ENCODE measurements at regions not wholly inside any gene's neighbourhood (a gene's known extent, or its start where the extent isn't known, plus 50 kb on each side); places are given as distances from the start of the nearest gene placed in this dataset.

DNA sequence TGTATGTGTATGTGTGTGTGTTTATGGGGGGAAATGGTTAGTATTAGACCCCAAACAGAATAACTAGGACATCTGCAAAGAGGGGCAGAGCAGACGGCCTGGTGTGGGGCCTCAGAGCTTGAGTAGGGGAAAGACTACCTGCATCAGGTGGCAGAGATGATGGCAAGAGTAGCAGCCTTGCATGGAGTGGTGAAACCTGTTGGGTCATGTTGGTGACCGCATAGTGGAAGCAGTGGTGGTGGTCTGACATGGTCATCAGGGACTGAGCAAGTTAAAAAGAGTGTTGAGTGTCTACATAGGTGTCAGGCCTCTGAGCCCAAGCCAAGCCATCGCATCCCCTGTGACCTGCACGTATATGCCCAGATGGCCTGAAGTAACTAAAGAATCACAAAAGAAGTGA is 153.2 kb downstream of the FGF10 start:
- peak overlapping the region in 1 of 2 experiments; percentile 48 for H3K14ac ChIP-seq (ENCODE audit: low read length in 2 of 2)
- no peak overlapping the region for H4K8ac ChIP-seq (ENCODE audit: low read length)
- no peak overlapping the region for H2BK120ac ChIP-seq (ENCODE audit: low read depth, low read length)
- no peak overlapping the region for H3K18ac ChIP-seq (ENCODE audit: low read depth in 1 of 2, low read length in 2 of 2)
- H3K23ac ChIP-seq (ENCODE audit: low read length in 2 of 2): no peak overlapping the region
- H2BK5ac ChIP-seq (ENCODE audit: low read depth, low read length, poor library complexity, severe bottlenecking): no peak overlapping the region
- H3K36me3 ChIP-seq (ENCODE audit: control insufficient read depth in 1 of 2, insufficient read depth in 2 of 2, low read depth in 1 of 2, low read length in 2 of 2): no peaks in the 10 kb centered on the region
- DNase-seq: no peak
- H2BK15ac ChIP-seq (ENCODE audit: low read depth, poor library complexity, severe bottlenecking): no peak overlapping the region
- no peak overlapping the region for H3K4me3 ChIP-seq (ENCODE audit: insufficient read depth in 1 of 2, low read depth in 1 of 2, low read length in 2 of 2)
- no peak overlapping the region for H3K9ac ChIP-seq (ENCODE audit: low read length)
- 70% methylated on average over 4 of the region's 4 CpGs for WGBS
- H2BK12ac ChIP-seq (ENCODE audit: low read length in 2 of 2): no peak overlapping the region
- H3K27me3 ChIP-seq (ENCODE audit: control insufficient read depth in 1 of 2, insufficient read depth in 1 of 2, low read length in 2 of 2): no peaks in the 10 kb centered on the region
- no peak overlapping the region for H3K27ac ChIP-seq (ENCODE audit: low read length, poor library complexity, severe bottlenecking)
- no peak overlapping the region for H2AK5ac ChIP-seq (ENCODE audit: low read length, severe bottlenecking)
- H3K4ac ChIP-seq (ENCODE audit: low read depth in 1 of 2, low read length in 2 of 2): no peak overlapping the region
- no peak overlapping the region for H3K4me2 ChIP-seq (ENCODE audit: low read length, poor library complexity, severe bottlenecking)
- no peaks in the 10 kb centered on the region for H3K9me3 ChIP-seq (ENCODE audit: control insufficient read depth, low read length)
- no peaks in the 10 kb centered on the region for H3K79me1 ChIP-seq (replicated peaks; ENCODE audit: low read length, poor library complexity, severe bottlenecking)
- H4K91ac ChIP-seq (ENCODE audit: low read length): no peak overlapping the region
- no peak overlapping the region for H2AFZ ChIP-seq (ENCODE audit: low read depth, low read length)
- no peaks in the 10 kb centered on the region for H3K4me1 ChIP-seq (ENCODE audit: control insufficient read depth, insufficient read depth, low read depth, low read length)

DNA sequence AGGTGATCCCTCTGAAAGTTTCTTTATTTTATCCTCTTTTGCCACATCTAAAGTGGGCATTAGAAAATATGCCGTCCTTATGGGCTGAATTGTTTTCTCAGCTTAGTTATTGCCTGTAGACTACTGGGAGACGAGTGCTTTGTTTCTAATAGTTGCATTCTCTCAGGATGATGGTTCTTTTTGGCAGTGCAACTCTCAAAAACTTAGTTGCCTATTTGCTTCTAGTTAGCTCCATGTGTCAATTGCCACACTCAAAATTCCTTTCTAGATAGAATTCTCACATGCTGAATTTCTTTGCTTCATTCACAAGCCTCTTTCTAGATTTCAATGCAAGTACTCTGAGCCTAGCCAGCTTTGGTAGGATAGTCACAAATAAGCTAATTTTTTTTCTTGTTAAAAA is 155.5 kb downstream of the FGF10 start:
- no peak for DNase-seq
- Histone ChIP-seq H2BK12ac (ENCODE audit: low read length in 2 of 2) (no peak overlapping the region), H3K14ac (ENCODE audit: low read length in 2 of 2) (no peak overlapping the region), H3K4me3 (ENCODE audit: insufficient read depth in 1 of 2, low read depth in 1 of 2, low read length in 2 of 2) (no peak overlapping the region), H3K27me3 (ENCODE audit: control insufficient read depth in 1 of 2, insufficient read depth in 1 of 2, low read length in 2 of 2) (no peaks in the 10 kb centered on the region), H2AFZ (ENCODE audit: low read depth, low read length) (no peak overlapping the region), H3K18ac (ENCODE audit: low read depth in 1 of 2, low read length in 2 of 2) (no peak overlapping the region), H3K4me1 (ENCODE audit: control insufficient read depth, insufficient read depth, low read depth, low read length) (no peaks in the 10 kb centered on the region), H4K8ac (ENCODE audit: low read length) (no peak overlapping the region), H2BK120ac (ENCODE audit: low read depth, low read length) (no peak overlapping the region), H3K79me1 (replicated peaks; ENCODE audit: low read length, poor library complexity, severe bottlenecking) (no peaks in the 10 kb centered on the region), H3K9me3 (ENCODE audit: control insufficient read depth, low read length) (no peaks in the 10 kb centered on the region), H2BK5ac (ENCODE audit: low read depth, low read length, poor library complexity, severe bottlenecking) (no peak overlapping the region), H3K9ac (ENCODE audit: low read length) (no peak overlapping the region), H2AK5ac (ENCODE audit: low read length, severe bottlenecking) (no peak overlapping the region), H3K36me3 (ENCODE audit: control insufficient read depth in 1 of 2, insufficient read depth in 2 of 2, low read depth in 1 of 2, low read length in 2 of 2) (no peaks in the 10 kb centered on the region), H2BK15ac (ENCODE audit: low read depth, poor library complexity, severe bottlenecking) (no peak overlapping the region), H3K4me2 (ENCODE audit: low read length, poor library complexity, severe bottlenecking) (no peak overlapping the region), H3K27ac (ENCODE audit: low read length, poor library complexity, severe bottlenecking) (no peak overlapping the region), H4K91ac (ENCODE audit: low read length) (no peak overlapping the region), H3K4ac (ENCODE audit: low read depth in 1 of 2, low read length in 2 of 2) (no peak overlapping the region), H3K23ac (ENCODE audit: low read length in 2 of 2) (no peak overlapping the region)
- 78% methylated on average over 2 of the region's 2 CpGs for WGBS

DNA sequence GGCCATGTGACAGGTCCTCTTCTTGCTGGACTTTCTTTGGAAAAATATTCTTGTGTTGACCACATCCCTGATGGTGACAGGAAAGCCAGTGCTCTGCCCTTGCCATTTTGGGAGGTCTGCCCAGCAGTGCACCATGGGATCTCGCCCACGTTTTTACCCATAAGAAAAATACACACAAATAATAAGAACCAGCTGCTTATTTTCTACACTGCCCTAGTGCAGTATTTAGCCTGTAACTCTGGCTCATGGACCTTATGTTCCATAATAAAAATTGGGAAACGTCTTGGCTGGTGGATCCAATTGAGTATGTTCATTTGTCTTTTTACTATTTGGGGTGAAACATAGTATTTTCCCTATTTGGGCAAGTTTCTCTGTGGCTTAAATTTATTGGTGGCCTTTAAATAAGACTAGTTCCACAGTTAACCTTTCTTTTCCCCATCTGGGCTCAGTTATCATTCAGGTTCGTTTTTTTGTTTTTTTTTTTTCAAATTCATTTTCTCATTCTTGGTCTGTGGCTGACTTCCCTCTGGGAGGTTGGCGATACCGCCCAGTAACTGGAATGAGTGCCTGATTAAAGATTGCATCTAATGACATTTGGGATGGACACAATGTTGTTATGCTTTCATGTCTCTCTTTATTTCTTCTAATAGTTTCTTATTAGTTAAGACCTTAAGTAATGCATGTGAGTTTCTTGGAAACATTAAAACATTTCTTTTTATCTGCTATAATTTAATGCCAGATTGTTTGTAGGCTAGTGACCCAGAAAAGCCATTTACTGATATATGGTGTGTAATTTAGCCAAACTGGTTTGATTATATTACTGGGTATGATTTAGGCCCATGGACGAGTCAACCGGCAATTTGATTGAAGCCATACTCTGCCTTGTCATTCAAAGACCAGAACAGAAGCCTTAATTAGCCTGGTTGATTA is 163.7 kb downstream of the FGF10 start:
- Histone ChIP-seq H3K36me3 (ENCODE audit: control insufficient read depth in 1 of 2, insufficient read depth in 2 of 2, low read depth in 1 of 2, low read length in 2 of 2) (no peaks in the 10 kb centered on the region), H2BK120ac (ENCODE audit: low read depth, low read length) (no peak overlapping the region)

DNA sequence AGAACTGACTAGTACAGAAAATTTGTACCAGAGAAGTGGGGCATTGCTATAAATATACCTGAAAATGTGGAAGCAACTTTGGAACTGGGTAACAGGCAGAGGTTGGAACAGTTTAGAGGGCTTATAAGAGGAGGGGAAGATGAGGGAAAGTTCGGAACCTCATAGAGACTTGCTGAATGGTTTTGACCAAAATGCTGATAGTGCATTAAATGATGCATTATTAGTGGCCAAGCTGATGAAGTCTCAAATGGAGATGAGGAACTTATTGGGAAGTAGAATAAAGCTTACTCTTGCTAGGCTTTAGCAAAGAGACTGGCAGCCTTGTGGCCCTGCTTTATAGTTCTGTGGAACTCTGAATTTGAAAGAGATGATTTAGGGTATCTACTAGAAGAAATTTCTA is 189.8 kb downstream of the FGF10 start:
- Histone ChIP-seq H3K79me1 (replicated peaks; ENCODE audit: low read length, poor library complexity, severe bottlenecking) (no peaks in the 10 kb centered on the region), H3K4me1 (ENCODE audit: control insufficient read depth, insufficient read depth, low read depth, low read length) (no peaks in the 10 kb centered on the region), H4K91ac (ENCODE audit: low read length) (no peak overlapping the region), H3K4me3 (ENCODE audit: insufficient read depth in 1 of 2, low read depth in 1 of 2, low read length in 2 of 2) (no peak overlapping the region), H2AK5ac (ENCODE audit: low read length, severe bottlenecking) (no peak overlapping the region), H3K23ac (ENCODE audit: low read length in 2 of 2) (no peak overlapping the region), H3K4ac (ENCODE audit: low read depth in 1 of 2, low read length in 2 of 2) (no peak overlapping the region), H2BK15ac (ENCODE audit: low read depth, poor library complexity, severe bottlenecking) (no peak overlapping the region), H3K18ac (ENCODE audit: low read depth in 1 of 2, low read length in 2 of 2) (no peak overlapping the region), H2BK120ac (ENCODE audit: low read depth, low read length) (no peak overlapping the region), H3K36me3 (ENCODE audit: control insufficient read depth in 1 of 2, insufficient read depth in 2 of 2, low read depth in 1 of 2, low read length in 2 of 2) (no peaks in the 10 kb centered on the region), H2BK12ac (ENCODE audit: low read length in 2 of 2) (no peak overlapping the region), H4K8ac (ENCODE audit: low read length) (no peak overlapping the region), H3K4me2 (ENCODE audit: low read length, poor library complexity, severe bottlenecking) (no peak overlapping the region), H3K27ac (ENCODE audit: low read length, poor library complexity, severe bottlenecking) (no peak overlapping the region), H3K27me3 (ENCODE audit: control insufficient read depth in 1 of 2, insufficient read depth in 1 of 2, low read length in 2 of 2) (no peaks in the 10 kb centered on the region), H3K9ac (ENCODE audit: low read length) (no peak overlapping the region), H3K9me3 (ENCODE audit: control insufficient read depth, low read length) (peaks cover 31% of the 10 kb centered on the region), H3K14ac (ENCODE audit: low read length in 2 of 2) (no peak overlapping the region), H2AFZ (ENCODE audit: low read depth, low read length) (no peak overlapping the region), H2BK5ac (ENCODE audit: low read depth, low read length, poor library complexity, severe bottlenecking) (no peak overlapping the region)
- DNase-seq: no peak
- 73% methylated on average over 1 of the region's 1 CpG for WGBS

More for the DNA sequence above, 163.7 kb downstream of the FGF10 start:
- no peak overlapping the region for H3K4ac ChIP-seq (ENCODE audit: low read depth in 1 of 2, low read length in 2 of 2)
- no peak overlapping the region for H2BK5ac ChIP-seq (ENCODE audit: low read depth, low read length, poor library complexity, severe bottlenecking)
- H3K4me2 ChIP-seq (ENCODE audit: low read length, poor library complexity, severe bottlenecking): no peak overlapping the region
- DNase-seq: no peak
- no peaks in the 10 kb centered on the region for H3K9me3 ChIP-seq (ENCODE audit: control insufficient read depth, low read length)
- H2AFZ ChIP-seq (ENCODE audit: low read depth, low read length): no peak overlapping the region
- no peak overlapping the region for H2BK12ac ChIP-seq (ENCODE audit: low read length in 2 of 2)
- no peak overlapping the region for H3K9ac ChIP-seq (ENCODE audit: low read length)
- H4K91ac ChIP-seq (ENCODE audit: low read length): no peak overlapping the region
- H3K27me3 ChIP-seq (ENCODE audit: control insufficient read depth in 1 of 2, insufficient read depth in 1 of 2, low read length in 2 of 2): no peaks in the 10 kb centered on the region
- 74% methylated on average over 6 of the region's 8 CpGs for WGBS
- H3K79me1 ChIP-seq (replicated peaks; ENCODE audit: low read length, poor library complexity, severe bottlenecking): no peaks in the 10 kb centered on the region
- H2BK15ac ChIP-seq (ENCODE audit: low read depth, poor library complexity, severe bottlenecking): no peak overlapping the region
- no peak overlapping the region for H3K14ac ChIP-seq (ENCODE audit: low read length in 2 of 2)
- no peak overlapping the region for H3K27ac ChIP-seq (ENCODE audit: low read length, poor library complexity, severe bottlenecking)
- no peak overlapping the region for H2AK5ac ChIP-seq (ENCODE audit: low read length, severe bottlenecking)
- H4K8ac ChIP-seq (ENCODE audit: low read length): no peak overlapping the region
- no peak overlapping the region for H3K4me3 ChIP-seq (ENCODE audit: insufficient read depth in 1 of 2, low read depth in 1 of 2, low read length in 2 of 2)
- no peak overlapping the region for H3K18ac ChIP-seq (ENCODE audit: low read depth in 1 of 2, low read length in 2 of 2)
- H3K23ac ChIP-seq (ENCODE audit: low read length in 2 of 2): no peak overlapping the region
- no peaks in the 10 kb centered on the region for H3K4me1 ChIP-seq (ENCODE audit: control insufficient read depth, insufficient read depth, low read depth, low read length)
